ENCODE measurements at regions not wholly inside any gene's neighbourhood (a gene's known extent, or its start where the extent isn't known, plus 50 kb on each side); places are given as distances from the start of the nearest gene placed in this dataset.

DNA sequence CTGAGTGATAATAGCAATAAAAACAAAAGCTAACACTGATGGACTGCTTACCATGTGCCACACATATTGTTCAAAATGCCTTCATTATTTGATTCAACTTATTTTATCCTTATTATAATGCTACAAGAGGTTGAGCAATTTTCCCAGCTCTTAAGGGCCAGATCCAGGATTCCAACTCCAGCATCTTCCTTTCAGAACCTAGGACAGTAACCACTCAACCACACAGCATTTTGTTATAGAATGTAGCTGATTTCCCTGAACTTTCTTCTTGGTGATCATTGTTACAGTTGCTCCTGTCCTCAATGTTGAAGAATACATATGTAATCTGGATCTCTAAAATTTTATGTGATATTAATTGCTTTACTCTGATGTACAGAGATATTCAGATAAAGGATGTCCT lies 341.7 kb downstream of the PIK3C3 start:
- no peaks in the 10 kb centered on the region for H3K4me1 ChIP-seq (ENCODE audit: insufficient read depth, low read length)
- H3K9ac ChIP-seq (ENCODE audit: low read length) = no peak overlapping the region
- H3K27me3 ChIP-seq (ENCODE audit: control insufficient read depth in 1 of 2, insufficient read depth in 2 of 2, low read length in 2 of 2) = no peaks in the 10 kb centered on the region
- H3K4me3 ChIP-seq (ENCODE audit: low read depth in 1 of 2, low read length in 2 of 2) = no peak overlapping the region
- H3K36me3 ChIP-seq (ENCODE audit: insufficient read depth, low read length) = no peaks in the 10 kb centered on the region
- H3K27ac ChIP-seq (ENCODE audit: low read depth, low read length) = no peak overlapping the region
- no peaks in the 10 kb centered on the region for H3K9me3 ChIP-seq (ENCODE audit: low read length)

- H3K4me3 ChIP-seq (ENCODE audit: low read depth in 1 of 2, low read length in 2 of 2) = peak overlapping the region in 1 of 2 donors; percentile 48
Measured at GRCh38 chr18:42298759-42299675, 344.0 kb downstream of the PIK3C3 start.

GRCh38 chr18:42305869-42306593 lies 351.0 kb downstream of the PIK3C3 start:
- Histone ChIP-seq H3K4me1 (ENCODE audit: insufficient read depth, low read length) (no peaks in the 10 kb centered on the region), H3K27me3 (ENCODE audit: control insufficient read depth in 1 of 2, insufficient read depth in 2 of 2, low read length in 2 of 2) (no peaks in the 10 kb centered on the region), H3K4me3 (ENCODE audit: low read depth in 1 of 2, low read length in 2 of 2) (no peak overlapping the region), H3K27ac (ENCODE audit: low read depth, low read length) (no peak overlapping the region), H3K36me3 (ENCODE audit: insufficient read depth, low read length) (no peaks in the 10 kb centered on the region), H3K9me3 (ENCODE audit: low read length) (no peaks in the 10 kb centered on the region), H3K9ac (ENCODE audit: low read length) (no peak overlapping the region)

More at GRCh38 chr18:42298759-42299675, 344.0 kb downstream of the PIK3C3 start:
- no peaks in the 10 kb centered on the region for H3K9me3 ChIP-seq (ENCODE audit: low read length)
- H3K27me3 ChIP-seq (ENCODE audit: control insufficient read depth in 1 of 2, insufficient read depth in 2 of 2, low read length in 2 of 2) = no peaks in the 10 kb centered on the region
- H3K36me3 ChIP-seq (ENCODE audit: insufficient read depth, low read length) = no peaks in the 10 kb centered on the region
- H3K4me1 ChIP-seq (ENCODE audit: insufficient read depth, low read length) = no peaks in the 10 kb centered on the region
- H3K27ac ChIP-seq (ENCODE audit: low read depth, low read length) = no peak overlapping the region
- no peak overlapping the region for H3K9ac ChIP-seq (ENCODE audit: low read length)

- Histone ChIP-seq H3K4me1 (ENCODE audit: insufficient read depth, low read length) (no peaks in the 10 kb centered on the region), H3K9me3 (ENCODE audit: low read length) (no peaks in the 10 kb centered on the region), H3K27ac (ENCODE audit: low read depth, low read length) (no peak overlapping the region), H3K27me3 (ENCODE audit: control insufficient read depth in 1 of 2, insufficient read depth in 2 of 2, low read length in 2 of 2) (no peaks in the 10 kb centered on the region), H3K9ac (ENCODE audit: low read length) (no peak overlapping the region), H3K4me3 (ENCODE audit: low read depth in 1 of 2, low read length in 2 of 2) (no peak overlapping the region), H3K36me3 (ENCODE audit: insufficient read depth, low read length) (no peaks in the 10 kb centered on the region)
Measured at GRCh38 chr18:42306594-42306980, 351.6 kb downstream of the PIK3C3 start.

- Histone ChIP-seq H3K4me1 (ENCODE audit: insufficient read depth, low read length) (no peaks in the 10 kb centered on the region), H3K27me3 (ENCODE audit: control insufficient read depth in 1 of 2, insufficient read depth in 2 of 2, low read length in 2 of 2) (no peaks in the 10 kb centered on the region), H3K4me3 (ENCODE audit: low read depth in 1 of 2, low read length in 2 of 2) (no peak overlapping the region), H3K9me3 (ENCODE audit: low read length) (no peaks in the 10 kb centered on the region), H3K9ac (ENCODE audit: low read length) (no peak overlapping the region), H3K36me3 (ENCODE audit: insufficient read depth, low read length) (no peaks in the 10 kb centered on the region), H3K27ac (ENCODE audit: low read depth, low read length) (no peak overlapping the region)
Measured at GRCh38 chr18:42310956-42311355, 355.9 kb downstream of the PIK3C3 start.

- no peaks in the 10 kb centered on the region for H3K4me1 ChIP-seq (ENCODE audit: insufficient read depth, low read length)
- H3K27ac ChIP-seq (ENCODE audit: low read depth, low read length) = no peak overlapping the region
- no peak overlapping the region for H3K9ac ChIP-seq (ENCODE audit: low read length)
- no peaks in the 10 kb centered on the region for H3K27me3 ChIP-seq (ENCODE audit: control insufficient read depth in 1 of 2, insufficient read depth in 2 of 2, low read length in 2 of 2)
- H3K9me3 ChIP-seq (ENCODE audit: low read length) = no peaks in the 10 kb centered on the region
- no peak overlapping the region for H3K4me3 ChIP-seq (ENCODE audit: low read depth in 1 of 2, low read length in 2 of 2)
- H3K36me3 ChIP-seq (ENCODE audit: insufficient read depth, low read length) = no peaks in the 10 kb centered on the region
Measured at GRCh38 chr18:42326752-42327151, 371.7 kb downstream of the PIK3C3 start.

GRCh38 chr18:42328931-42329330 lies 373.9 kb downstream of the PIK3C3 start:
- H3K4me3 ChIP-seq (ENCODE audit: low read depth in 1 of 2, low read length in 2 of 2) = no peak overlapping the region
- H3K4me1 ChIP-seq (ENCODE audit: insufficient read depth, low read length) = no peaks in the 10 kb centered on the region
- no peaks in the 10 kb centered on the region for H3K9me3 ChIP-seq (ENCODE audit: low read length)
- no peak overlapping the region for H3K27ac ChIP-seq (ENCODE audit: low read depth, low read length)
- no peaks in the 10 kb centered on the region for H3K27me3 ChIP-seq (ENCODE audit: control insufficient read depth in 1 of 2, insufficient read depth in 2 of 2, low read length in 2 of 2)
- no peaks in the 10 kb centered on the region for H3K36me3 ChIP-seq (ENCODE audit: insufficient read depth, low read length)
- H3K9ac ChIP-seq (ENCODE audit: low read length) = no peak overlapping the region

GRCh38 chr18:42330296-42330695 lies 375.3 kb downstream of the PIK3C3 start:
- no peaks in the 10 kb centered on the region for H3K27me3 ChIP-seq (ENCODE audit: control insufficient read depth in 1 of 2, insufficient read depth in 2 of 2, low read length in 2 of 2)
- H3K27ac ChIP-seq (ENCODE audit: low read depth, low read length) = no peak overlapping the region
- H3K9me3 ChIP-seq (ENCODE audit: low read length) = no peaks in the 10 kb centered on the region
- no peaks in the 10 kb centered on the region for H3K4me1 ChIP-seq (ENCODE audit: insufficient read depth, low read length)
- H3K9ac ChIP-seq (ENCODE audit: low read length) = no peak overlapping the region
- H3K4me3 ChIP-seq (ENCODE audit: low read depth in 1 of 2, low read length in 2 of 2) = no peak overlapping the region
- H3K36me3 ChIP-seq (ENCODE audit: insufficient read depth, low read length) = no peaks in the 10 kb centered on the region

DNA sequence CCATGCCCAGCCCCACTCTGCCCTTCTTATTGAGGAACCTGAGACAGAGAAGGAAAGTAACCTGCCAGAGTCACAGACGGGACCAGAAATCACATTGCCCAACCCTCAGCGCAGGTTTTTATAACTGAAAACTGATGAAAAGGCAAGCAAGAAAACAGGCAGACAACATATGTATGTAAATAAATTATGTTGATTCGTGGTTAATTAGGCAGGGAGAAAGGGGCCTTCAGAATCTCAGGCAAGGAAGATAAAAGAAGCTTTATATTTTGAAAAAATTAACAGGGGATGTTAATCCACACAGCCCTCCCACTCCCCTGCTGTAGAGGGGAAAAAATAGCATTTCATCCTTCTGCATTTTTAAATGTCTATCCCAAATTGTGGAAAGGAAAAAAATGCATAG lies 378.5 kb downstream of the PIK3C3 start:
- H3K4me3 ChIP-seq (ENCODE audit: low read depth in 1 of 2, low read length in 2 of 2) = no peak overlapping the region
- H3K27ac ChIP-seq (ENCODE audit: low read depth, low read length) = no peak overlapping the region
- H3K4me1 ChIP-seq (ENCODE audit: insufficient read depth, low read length) = no peaks in the 10 kb centered on the region
- no peaks in the 10 kb centered on the region for H3K9me3 ChIP-seq (ENCODE audit: low read length)
- no peak overlapping the region for H3K9ac ChIP-seq (ENCODE audit: low read length)
- no peaks in the 10 kb centered on the region for H3K27me3 ChIP-seq (ENCODE audit: control insufficient read depth in 1 of 2, insufficient read depth in 2 of 2, low read length in 2 of 2)
- H3K36me3 ChIP-seq (ENCODE audit: insufficient read depth, low read length) = no peaks in the 10 kb centered on the region

GRCh38 chr18:42334931-42335330 lies 379.9 kb downstream of the PIK3C3 start:
- no peak overlapping the region for H3K9ac ChIP-seq (ENCODE audit: low read length)
- no peaks in the 10 kb centered on the region for H3K9me3 ChIP-seq (ENCODE audit: low read length)
- no peaks in the 10 kb centered on the region for H3K36me3 ChIP-seq (ENCODE audit: insufficient read depth, low read length)
- H3K27ac ChIP-seq (ENCODE audit: low read depth, low read length) = no peak overlapping the region
- no peaks in the 10 kb centered on the region for H3K27me3 ChIP-seq (ENCODE audit: control insufficient read depth in 1 of 2, insufficient read depth in 2 of 2, low read length in 2 of 2)
- no peaks in the 10 kb centered on the region for H3K4me1 ChIP-seq (ENCODE audit: insufficient read depth, low read length)
- no peak overlapping the region for H3K4me3 ChIP-seq (ENCODE audit: low read depth in 1 of 2, low read length in 2 of 2)

- H3K9ac ChIP-seq (ENCODE audit: low read length) = no peak overlapping the region
- no peak overlapping the region for H3K4me3 ChIP-seq (ENCODE audit: low read depth in 1 of 2, low read length in 2 of 2)
- no peaks in the 10 kb centered on the region for H3K9me3 ChIP-seq (ENCODE audit: low read length)
- H3K36me3 ChIP-seq (ENCODE audit: insufficient read depth, low read length) = no peaks in the 10 kb centered on the region
- H3K27ac ChIP-seq (ENCODE audit: low read depth, low read length) = no peak overlapping the region
- H3K4me1 ChIP-seq (ENCODE audit: insufficient read depth, low read length) = no peaks in the 10 kb centered on the region
- H3K27me3 ChIP-seq (ENCODE audit: control insufficient read depth in 1 of 2, insufficient read depth in 2 of 2, low read length in 2 of 2) = no peaks in the 10 kb centered on the region
Measured at GRCh38 chr18:42336139-42336538, 381.1 kb downstream of the PIK3C3 start.

Measured in muscle layer of colon (tissue), 2 donors.